Omental fat pad (tissue), 3 donors: ENCODE measurements at regions not wholly inside any gene's neighbourhood (a gene's known extent, or its start where the extent isn't known, plus 50 kb on each side); places are given as distances from the start of the nearest gene placed in this dataset.

Experiments
- ATAC-seq: fragments of 150-250 bp; one replicate; pipeline ENCODE4 v1.9.1; 2016; ENCODE audit warnings: mild to moderate bottlenecking, moderate library complexity; ENCODE audit not compliant: low FRiP score
- DNase-seq: peaks from one replicate; pipeline ENCODE4 v3.0.0-alpha.2; 2019; ENCODE audit warnings: low spot score
- TF ChIP-seq, protein P1 (sequence below), 3 donors: fragments of 450-650 bp; IDR thresholded peaks; one replicate each; pipeline ENCODE4 v1.5.1; 2016 to 2017; ENCODE audit warnings: antibody characterized with exemption in 3 of 3, mild to moderate bottlenecking in 3 of 3, moderate library complexity in 2 of 3

DNA sequence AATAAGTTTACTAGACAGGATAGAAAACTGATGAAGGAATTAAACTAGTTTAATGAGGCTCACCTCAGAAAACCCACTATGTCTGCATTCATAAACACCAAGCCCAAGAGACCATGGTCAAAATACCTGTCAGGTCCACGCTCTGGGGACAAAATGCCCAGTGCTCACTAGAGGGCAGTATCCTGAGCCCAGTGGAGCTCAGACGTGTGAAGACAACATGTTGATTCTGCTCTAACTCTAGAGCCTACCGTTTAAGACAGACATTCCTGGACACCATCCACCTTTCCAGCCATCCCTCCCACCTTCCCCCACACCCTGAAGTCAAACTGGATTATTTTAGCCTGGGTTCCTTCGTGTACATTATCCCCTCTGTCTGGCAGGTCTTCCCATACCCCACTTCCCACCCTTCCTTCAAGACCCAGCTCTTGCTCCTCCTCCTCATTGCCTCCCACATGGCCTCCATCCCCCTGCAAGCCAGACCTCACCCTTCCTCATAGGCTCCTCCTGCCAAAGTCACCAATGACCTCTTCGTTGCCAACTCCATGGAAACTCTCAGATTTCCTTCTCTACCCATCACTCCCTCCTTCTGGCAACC, 142.3 kb upstream of the FSTL4 start:
- no peak for ATAC-seq
- TF ChIP-seq, protein P1, sequence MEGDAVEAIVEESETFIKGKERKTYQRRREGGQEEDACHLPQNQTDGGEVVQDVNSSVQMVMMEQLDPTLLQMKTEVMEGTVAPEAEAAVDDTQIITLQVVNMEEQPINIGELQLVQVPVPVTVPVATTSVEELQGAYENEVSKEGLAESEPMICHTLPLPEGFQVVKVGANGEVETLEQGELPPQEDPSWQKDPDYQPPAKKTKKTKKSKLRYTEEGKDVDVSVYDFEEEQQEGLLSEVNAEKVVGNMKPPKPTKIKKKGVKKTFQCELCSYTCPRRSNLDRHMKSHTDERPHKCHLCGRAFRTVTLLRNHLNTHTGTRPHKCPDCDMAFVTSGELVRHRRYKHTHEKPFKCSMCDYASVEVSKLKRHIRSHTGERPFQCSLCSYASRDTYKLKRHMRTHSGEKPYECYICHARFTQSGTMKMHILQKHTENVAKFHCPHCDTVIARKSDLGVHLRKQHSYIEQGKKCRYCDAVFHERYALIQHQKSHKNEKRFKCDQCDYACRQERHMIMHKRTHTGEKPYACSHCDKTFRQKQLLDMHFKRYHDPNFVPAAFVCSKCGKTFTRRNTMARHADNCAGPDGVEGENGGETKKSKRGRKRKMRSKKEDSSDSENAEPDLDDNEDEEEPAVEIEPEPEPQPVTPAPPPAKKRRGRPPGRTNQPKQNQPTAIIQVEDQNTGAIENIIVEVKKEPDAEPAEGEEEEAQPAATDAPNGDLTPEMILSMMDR (IDR thresholded peaks at IDR 0.05): no peak
- DNase-seq: no peak

DNA sequence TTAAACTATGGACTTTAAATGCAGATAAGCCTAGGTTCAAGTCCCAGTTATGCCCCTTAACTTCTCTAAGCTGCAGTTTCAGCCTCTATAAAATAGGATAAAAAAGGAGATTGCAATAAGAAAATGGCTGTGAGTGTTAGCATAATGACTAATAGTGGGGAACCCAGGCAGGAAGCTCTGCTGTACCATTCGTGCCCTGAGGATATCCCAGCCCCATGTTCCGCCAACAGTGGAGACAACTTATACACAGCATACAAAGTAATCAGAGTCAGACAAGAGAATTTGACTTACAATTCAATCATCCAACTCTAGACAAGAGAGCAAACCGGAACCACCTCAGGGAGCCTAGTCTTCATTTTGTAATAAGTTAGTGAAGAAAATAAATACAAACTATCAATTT, 141.5 kb upstream of the FSTL4 start:
- ATAC-seq: no peak
- DNase-seq: no peak
- TF ChIP-seq, protein P1 (IDR thresholded peaks at IDR 0.05): no peak

DNA sequence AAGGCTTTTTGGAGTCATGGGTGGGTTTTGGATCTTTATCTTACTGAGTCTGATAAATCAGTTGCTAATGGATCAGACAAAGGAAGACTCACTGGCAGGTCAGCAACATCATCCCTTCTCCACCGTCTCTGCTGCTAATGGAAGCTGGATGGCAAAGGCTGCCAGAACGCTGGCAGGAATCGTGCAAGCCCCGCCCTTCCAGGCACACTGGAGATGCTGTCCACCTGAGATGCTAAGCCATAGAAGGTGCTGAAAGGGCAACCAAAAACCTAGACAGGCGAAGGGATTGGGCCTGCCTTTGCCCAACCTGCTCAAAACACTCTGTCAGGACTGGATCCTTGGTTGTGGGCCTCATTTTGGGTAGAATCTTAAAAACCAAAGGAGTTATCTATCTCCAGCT, 139.5 kb upstream of the FSTL4 start:
- TF ChIP-seq, protein P1 (IDR thresholded peaks at IDR 0.05): no peak
- DNase-seq (no peak), ATAC-seq (no peak)

DNA sequence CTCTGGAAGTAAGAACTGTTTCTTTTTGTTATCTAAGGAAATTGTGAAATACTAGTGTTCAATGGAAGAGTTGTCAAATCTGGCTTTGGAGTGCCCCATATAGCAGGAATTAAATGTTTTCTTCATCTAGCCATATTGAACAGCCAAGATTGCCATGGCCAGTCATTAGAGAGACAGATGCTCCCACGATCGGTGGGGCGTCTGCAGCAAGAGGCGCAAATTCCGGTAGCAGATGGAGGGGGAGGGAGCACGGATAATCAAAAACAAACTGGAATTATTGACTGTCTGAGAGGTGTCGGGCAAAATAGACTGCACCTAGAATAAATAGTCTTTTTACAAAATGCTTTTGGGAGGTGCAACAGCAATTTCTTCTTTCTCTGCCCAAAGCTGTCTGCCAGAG, 139.1 kb upstream of the FSTL4 start:
- DNase-seq: no peak
- TF ChIP-seq, protein P1 (IDR thresholded peaks at IDR 0.05): no peak
- no peak for ATAC-seq

DNA sequence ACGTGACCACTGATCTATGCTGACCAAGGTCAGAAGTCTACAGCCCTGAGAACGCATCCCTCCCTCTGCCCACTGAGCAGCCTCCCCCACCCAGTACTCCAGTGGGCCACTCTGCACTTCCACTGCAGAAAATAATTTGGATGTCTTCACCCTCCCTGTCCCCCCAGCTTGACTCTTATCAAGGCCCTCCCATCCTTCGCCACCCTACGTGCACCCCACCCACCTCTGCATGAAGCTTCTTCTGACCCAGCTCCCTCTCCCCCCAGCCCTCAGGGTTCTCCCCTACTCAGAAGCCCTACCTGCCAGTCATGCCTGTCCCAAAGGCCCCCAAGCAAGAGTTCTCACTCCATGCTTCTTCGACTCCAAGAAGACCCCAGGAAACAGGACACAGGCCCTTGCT, 138.5 kb upstream of the FSTL4 start:
- ATAC-seq (no peak), DNase-seq (no peak)
- TF ChIP-seq, protein P1 (IDR thresholded peaks at IDR 0.05): no peak

DNA sequence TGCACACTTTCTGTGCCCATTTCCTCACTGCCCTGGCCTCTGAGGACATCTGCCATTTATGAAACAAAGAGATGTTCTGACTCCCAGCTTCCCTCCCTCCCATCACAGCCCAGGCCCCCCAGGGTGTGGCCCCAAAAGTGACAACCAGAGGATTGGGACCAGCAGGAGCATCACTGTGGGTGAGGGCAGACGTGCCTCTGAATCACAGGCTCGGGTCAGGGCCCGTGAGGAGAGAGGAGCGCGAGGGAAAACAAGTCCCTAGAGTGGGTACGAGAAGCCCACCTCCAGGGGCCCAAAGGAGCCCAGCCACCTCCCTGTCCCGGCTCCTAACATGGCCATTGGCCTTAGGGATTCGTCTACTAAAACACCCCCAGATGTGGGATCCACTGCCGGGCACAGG, 138.0 kb upstream of the FSTL4 start:
- ATAC-seq (no peak), DNase-seq (no peak)
- TF ChIP-seq, protein P1 (IDR thresholded peaks at IDR 0.05): no peak

DNA sequence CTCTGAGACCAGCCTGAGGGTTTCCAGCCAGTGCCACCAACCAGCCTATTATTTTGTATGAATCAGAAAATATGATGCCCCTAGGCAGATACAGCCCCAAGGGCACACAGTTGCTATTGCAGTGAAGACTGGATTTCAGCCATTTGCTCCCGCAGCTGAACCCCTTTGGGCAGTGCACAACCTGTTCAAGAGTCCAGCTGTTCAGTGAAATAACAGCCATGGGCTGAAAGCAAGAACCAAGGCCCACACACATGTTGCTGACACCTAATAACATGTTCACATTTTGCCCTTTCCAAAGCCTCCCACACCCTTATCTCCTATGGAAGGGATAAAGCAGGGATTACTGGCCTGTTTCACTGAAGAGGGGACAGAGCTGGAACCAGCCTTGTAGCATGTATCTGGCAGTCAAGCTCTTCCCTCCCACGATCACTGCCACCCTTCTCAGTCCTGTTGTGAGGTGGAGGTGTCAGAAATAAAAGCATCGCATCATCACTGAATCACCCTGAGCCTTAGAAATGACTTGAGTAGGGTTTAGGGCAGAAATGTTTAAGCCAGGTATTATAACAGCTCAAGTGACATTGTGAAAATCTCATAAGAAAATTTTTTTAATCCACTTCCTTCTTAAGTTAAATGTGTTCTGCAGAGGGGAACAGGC, 137.1 kb upstream of the FSTL4 start:
- ATAC-seq (no peak), DNase-seq (no peak)
- TF ChIP-seq, protein P1 (IDR thresholded peaks at IDR 0.05): no peak
